NCI-H1694 (cell line): ENCODE measurements at regions not wholly inside any gene's neighbourhood (a gene's known extent, or its start where the extent isn't known, plus 50 kb on each side); places are given as distances from the start of the nearest gene placed in this dataset.

Source experiments
- DNase-seq: peaks from one replicate; lab custom pipeline; 2025; lab: John Stamatoyannopoulos, UW

- no peak for DNase-seq
Measured at GRCh38 chr9:87120610-87121009, 173.3 kb upstream of the GAS1 start.

DNA sequence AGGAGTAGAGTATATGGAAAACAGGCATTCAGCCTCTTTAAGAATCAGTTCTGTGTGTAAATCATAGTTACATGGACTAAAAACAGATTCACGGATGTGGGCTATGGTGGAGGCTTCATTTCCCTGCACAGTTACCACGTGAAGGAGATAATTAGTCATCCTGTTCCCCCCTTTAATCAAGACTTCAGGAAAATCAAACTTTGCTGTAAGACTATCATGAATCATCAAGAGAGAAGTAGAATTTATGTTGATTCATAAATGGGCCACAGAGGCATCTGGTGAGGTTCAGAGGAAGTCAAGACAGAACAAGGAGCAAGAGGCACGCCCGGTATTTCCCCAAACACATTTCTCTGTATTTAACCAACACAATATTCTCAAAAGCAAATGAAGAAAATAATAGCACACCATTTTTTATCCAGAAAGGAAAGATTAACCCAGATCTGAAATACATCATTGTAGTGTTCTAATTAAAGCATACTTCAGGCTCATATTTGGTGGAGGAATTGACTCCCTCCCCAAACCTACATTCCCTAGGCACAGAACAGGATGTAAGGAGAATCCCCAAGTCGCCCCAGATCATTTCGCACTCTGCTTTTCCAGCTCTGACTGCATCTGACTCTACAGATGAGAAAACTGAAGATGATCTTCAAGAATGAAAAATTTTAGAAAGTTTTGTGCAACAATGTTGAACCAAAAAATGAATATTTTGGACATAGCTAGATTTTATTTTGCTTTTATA lies 175.8 kb upstream of the GAS1 start:
- DNase-seq, result no peak

- no peak for DNase-seq
Measured at GRCh38 chr9:87123830-87124229, 176.5 kb upstream of the GAS1 start.

- no peak for DNase-seq
Measured at GRCh38 chr9:87125819-87126218, 178.5 kb upstream of the GAS1 start.

DNA sequence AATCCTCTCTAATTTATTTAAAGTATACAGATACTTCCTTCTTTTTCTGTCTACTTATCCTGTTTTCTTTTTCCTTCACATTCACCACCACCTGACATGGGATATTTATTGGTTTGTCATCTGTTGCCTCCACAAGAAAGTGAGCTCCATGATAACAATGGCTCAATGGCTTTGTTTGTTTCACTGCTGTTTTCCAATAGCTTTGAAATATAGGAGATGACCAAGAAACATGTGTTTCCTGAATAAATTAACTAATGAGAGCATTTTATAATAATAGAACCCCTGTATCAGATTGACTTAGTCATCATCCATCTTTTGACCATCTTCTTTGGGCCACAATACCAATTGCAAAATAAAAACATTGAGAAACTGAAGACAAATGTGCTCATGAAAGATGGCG lies 180.2 kb upstream of the GAS1 start:
- DNase-seq, result no peak

- DNase-seq, result no peak
Measured at GRCh38 chr9:87127978-87128614, 180.8 kb upstream of the GAS1 start.

GRCh38 chr9:87128844-87129493 lies 181.7 kb upstream of the GAS1 start:
- DNase-seq, result no peak

- no peak for DNase-seq
Measured at GRCh38 chr9:87135074-87135473, 187.8 kb upstream of the GAS1 start.

DNA sequence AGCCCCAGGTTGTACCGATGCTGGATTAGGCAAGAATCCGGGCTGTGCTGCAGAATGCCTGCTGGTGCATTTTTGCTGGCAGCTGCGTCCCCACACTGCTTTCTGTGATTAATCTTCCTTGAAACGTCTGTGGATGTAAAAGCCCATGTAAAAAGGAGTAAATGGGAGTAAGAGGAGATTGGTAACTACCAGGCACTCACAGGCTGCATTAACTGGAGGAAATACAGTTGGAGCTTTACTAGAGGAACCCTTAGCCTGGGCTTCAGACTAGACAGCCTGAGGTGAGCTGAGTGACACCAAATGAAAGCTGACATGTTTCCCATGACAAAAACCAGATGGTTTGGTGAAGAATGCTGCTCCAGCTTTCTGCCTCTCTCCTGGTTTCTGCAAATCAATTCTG lies 190.4 kb upstream of the GAS1 start:
- no peak for DNase-seq

DNA sequence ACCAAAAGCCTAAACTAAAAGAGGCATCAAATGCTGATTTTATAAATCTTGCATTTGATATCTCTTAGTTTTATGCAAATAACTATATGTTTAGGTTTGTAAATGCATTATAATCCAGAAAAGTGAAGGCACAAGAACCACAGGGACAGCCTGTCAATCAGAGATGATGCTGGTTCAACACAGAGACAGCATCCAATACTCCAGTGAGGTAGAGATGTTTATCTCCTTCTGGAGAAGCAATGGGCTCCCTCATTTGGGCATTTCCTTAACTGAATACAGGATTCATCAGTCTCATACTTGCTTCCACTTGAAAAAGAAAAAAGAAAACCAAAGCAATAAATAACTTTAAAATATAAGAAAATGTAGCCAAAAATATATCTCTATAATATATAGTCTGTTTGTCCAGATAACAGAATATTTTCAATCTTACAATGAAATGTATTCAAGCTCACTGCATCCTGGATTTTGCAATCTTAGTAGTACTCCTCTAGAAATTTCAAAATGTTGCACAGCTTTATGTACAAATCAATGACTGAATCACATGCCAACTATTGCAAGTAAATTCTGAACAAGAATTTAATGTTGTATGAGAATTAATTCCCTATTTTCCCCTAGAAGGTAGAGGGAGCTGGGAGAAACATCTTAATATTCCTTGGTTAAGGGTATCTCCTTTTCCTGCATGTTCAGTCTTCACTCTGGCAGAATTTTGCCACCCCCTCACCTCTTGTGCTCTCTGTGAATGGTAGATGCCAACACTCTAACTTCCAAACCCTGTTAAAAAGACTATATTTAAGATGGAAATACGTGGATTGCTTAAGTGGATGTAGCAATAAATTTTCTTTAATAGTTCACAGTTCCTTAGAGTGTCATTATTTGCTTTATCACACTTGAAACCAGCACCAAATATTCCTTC lies 191.1 kb upstream of the GAS1 start:
- DNase-seq, result no peak

DNA sequence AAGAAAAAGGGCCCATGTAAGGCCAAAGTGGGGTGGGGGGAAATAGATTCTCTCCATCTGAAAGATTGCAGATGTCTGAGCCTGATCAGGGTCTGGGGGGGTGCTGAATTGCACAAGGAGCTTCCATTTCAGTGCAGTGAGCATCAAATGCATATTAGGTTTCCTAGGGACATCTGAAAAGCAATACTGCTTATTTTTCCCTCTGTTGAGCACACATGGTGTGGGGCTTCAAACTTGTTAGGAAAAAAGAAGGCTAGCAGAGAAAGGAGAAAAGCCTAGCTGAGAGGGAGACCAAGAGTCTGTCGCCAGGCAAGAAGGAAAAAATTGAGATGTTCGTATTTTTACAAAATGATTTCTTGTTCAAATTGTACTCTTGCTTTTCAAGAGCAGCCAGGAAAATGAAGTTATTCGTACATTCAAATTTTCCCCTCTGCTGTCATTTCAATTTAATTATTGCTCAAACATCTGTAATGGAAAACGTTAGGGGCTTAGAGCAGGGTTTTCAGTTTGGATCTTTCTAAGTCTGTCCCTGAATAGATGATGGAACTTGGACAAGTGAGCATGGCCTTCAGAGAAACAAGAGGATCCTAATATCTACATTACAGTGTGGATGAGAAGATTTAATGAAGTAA lies 191.9 kb upstream of the GAS1 start:
- no peak for DNase-seq

DNA sequence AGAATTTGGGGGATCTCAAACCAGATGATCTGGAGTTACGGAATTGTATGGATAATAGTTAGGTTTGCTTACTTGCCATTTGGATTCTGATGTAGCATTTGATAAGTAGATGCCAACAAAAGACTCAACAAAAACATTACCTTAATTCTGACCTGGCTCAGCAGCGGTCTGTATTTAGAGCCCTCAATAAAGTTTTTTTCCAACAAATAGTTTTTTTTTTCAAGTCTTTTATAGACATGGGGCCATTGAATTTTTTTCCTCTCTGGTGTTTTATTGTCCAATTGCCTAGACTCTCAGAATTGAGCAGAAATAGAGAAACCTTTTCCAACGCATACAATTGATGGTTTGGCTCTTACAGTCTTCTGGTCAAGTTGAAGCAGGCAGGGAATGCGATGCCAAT lies 192.8 kb upstream of the GAS1 start:
- no peak for DNase-seq

GRCh38 chr9:87140605-87141109 lies 193.4 kb upstream of the GAS1 start:
- no peak for DNase-seq

GRCh38 chr9:87141124-87141523 lies 193.8 kb upstream of the GAS1 start:
- DNase-seq, result no peak

GRCh38 chr9:87146933-87147332 lies 199.6 kb upstream of the GAS1 start:
- DNase-seq, result no peak

- DNase-seq, result no peak
Measured at GRCh38 chr9:87147839-87148238, 200.5 kb upstream of the GAS1 start.

DNA sequence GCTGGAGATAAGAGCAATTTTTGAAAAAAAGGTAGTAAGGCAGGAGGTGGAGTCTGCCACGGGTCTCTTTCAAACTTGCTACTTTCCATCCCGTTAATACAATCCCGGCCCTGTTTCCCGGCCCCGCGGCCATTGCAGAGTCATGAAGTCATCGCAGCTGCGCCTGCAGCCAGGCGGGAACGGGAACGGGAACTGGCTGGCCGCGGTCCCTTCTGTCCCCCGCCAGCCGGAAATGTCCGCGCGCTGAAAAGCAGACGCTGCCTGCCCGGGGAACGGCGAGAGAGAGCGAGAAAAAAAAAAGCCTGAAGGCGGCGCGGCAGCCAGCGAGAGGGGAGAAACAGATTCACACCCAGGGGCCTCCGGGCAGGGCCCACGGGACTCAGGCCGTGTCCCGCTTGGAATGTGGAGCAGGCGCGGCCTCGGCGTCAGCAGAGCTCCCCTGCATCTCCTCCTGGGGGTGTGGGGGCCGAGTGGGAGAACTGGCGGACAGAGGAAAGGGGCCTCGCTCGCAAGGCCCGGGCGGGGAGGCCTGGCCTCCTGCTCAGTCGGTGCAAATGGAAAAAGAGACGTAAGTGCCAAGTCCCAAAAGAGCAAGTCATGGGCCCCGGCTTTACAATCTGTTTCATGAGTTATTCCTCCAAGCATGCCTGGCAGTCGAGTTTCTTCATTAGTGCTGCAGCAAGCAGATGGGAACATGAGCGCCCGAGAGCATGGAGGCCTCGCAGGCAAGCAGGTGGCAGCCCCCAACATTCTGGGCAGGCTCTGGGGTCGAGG lies 201.2 kb upstream of the GAS1 start:
- no peak for DNase-seq

DNA sequence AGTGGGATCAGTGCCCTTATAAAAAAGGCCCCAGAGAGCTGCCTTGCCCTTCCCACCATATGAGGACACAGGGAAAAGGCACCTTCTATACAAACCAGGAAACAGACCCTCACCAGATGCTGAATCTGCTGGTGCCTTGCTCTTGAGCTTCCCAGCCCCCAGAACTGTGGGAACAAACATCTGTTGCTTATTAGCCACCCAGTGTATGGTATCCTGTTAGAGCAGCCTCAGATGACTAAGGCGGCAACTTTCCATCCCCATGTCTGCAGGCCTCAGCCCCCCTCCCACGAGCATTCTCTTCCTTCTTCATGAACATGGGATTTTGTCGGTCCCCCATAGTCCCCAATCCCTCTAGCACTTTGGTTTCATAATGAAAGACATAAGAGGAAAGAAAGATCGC lies 202.5 kb upstream of the GAS1 start:
- DNase-seq, result no peak

DNA sequence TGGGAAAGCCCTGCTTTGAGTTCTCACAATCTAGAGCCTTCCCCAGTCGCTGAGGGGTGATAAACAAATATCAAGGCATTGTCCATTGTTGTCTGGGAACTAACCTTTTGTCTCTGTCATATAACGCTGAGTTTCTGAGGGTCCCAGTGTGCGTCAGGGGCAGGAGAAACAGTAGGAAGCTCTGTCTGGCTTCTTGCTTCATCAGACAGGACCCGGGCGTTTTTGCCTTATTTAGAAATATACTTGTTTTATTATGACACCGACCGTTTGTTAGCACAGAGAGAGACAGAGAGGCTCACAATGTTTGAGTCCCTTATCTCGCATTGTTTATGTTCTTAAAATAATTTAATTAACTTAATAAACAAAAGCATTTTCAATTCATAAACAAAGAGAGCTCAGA lies 204.9 kb upstream of the GAS1 start:
- DNase-seq, result no peak

- no peak for DNase-seq
Measured at GRCh38 chr9:87156247-87156646, 208.9 kb upstream of the GAS1 start.
